Lower leg skin (tissue), 3 donors: ENCODE measurements at regions not wholly inside any gene's neighbourhood (a gene's known extent, or its start where the extent isn't known, plus 50 kb on each side); places are given as distances from the start of the nearest gene placed in this dataset.

ENCODE experiments used
- CTCF ChIP-seq, 3 donors: fragments of 450-650 bp; IDR thresholded peaks; one replicate each; pipeline ENCODE4 v1.5.1; 2016; ENCODE audit warnings: antibody characterized with exemption in 3 of 3, mild to moderate bottlenecking in 3 of 3, moderate library complexity in 2 of 3
- POLR2A ChIP-seq, 2 donors: fragments of 450-650 bp; IDR thresholded peaks; one replicate each; pipeline ENCODE4 v1.6.1; 2016 to 2017; ENCODE audit warnings: antibody characterized with exemption in 2 of 2, mild to moderate bottlenecking in 1 of 2, moderate library complexity in 1 of 2

- TF ChIP-seq CTCF (IDR thresholded peaks at IDR 0.05) (no peak), POLR2A (IDR thresholded peaks at IDR 0.05) (no peak)
Measured at GRCh38 chr14:56498112-56498511, 81.5 kb upstream of the TMEM260 start.
